Activated CD4-positive, alpha-beta T cell treated with anti-CD3 and anti-CD28 coated beads for 36 hours (primary cell): ENCODE measurements at regions not wholly inside any gene's neighbourhood (a gene's known extent, or its start where the extent isn't known, plus 50 kb on each side); places are given as distances from the start of the nearest gene placed in this dataset.
A peak's percentile ranks its signal among the peaks of the same experiment; 100 is the strongest.

Experiments
- ATAC-seq: fragments of 200-7000 bp; cut with Tn5 transposase; one replicate; pipeline ENCODE4 v1.10.0; 2021; ENCODE audit warnings: mild to moderate bottlenecking, moderate library complexity
- CTCF ChIA-PET: fragments of 350-600 bp; sonication (Branson Sonifier 250); formaldehyde crosslinking; loops from one replicate; lab custom pipeline; 2021; ENCODE audit warnings: antibody characterized with exemption; lab: Charles Lee
- POLR2A ChIA-PET: fragments of 350-600 bp; sonication (Branson Sonifier 250); formaldehyde crosslinking; loops from one replicate; lab custom pipeline; 2021; ENCODE audit warnings: antibody characterized with exemption, inconsistent platforms; lab: Charles Lee
- DNase-seq: peaks from one replicate; pipeline ENCODE4 v3.0.0-alpha.2; 2020
- H3K27ac Mint-ChIP-seq: one replicate; pipeline ENCODE4 v1.8.0; 2021; ENCODE audit warnings: mixed read lengths
- H3K27me3 Mint-ChIP-seq: one replicate; pipeline ENCODE4 v1.8.0; 2021; ENCODE audit warnings: mixed read lengths
- H3K36me3 Mint-ChIP-seq: one replicate; pipeline ENCODE4 v1.8.0; 2021; ENCODE audit warnings: low read depth, mixed read lengths
- H3K4me1 Mint-ChIP-seq: one replicate; pipeline ENCODE4 v1.8.0; 2021; ENCODE audit warnings: mixed read lengths
- H3K4me3 Mint-ChIP-seq: one replicate; pipeline ENCODE4 v1.8.0; 2021; ENCODE audit warnings: mild to moderate bottlenecking, moderate library complexity, mixed read lengths
- H3K9me3 Mint-ChIP-seq: one replicate; pipeline ENCODE4 v1.8.0; 2021; ENCODE audit warnings: low read depth, mixed read lengths
- intact Hi-C, 2 experiments: fragments of 100-400 bp; cut with DNase I in 1 of 2; cut with micrococcal nuclease in 1 of 2; formaldehyde crosslinking; loops; one replicate each; pipeline versions ENCODE4 v1.14.2 to v1.15.1; 2022 to 2024; cut with DNase I, micrococcal nuclease

DNA sequence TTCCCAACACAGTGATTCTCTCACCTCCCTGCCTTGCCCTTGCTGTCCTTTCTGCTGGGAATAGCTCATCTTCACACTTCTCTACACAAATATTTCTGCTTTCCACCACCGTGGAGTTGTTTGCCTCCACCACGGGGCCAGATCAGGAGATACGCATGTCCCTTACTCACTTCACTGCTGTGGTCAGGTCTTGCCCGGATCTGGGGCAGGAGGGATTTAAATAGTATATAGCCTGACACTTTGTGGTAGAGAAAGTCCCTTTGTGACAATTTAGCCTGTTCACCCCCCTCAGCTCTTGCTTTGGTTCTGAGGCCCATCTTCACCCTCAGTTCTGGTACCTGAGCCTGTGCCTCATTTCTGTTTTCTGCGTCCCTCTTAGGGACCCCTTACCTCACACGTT, 92.6 kb upstream of the PREP start:
- intact Hi-C loops = no loop called here
- Mint-ChIP-seq H3K36me3 (no peaks in the 10 kb centered on the region), H3K4me1 (peaks cover 9% of the 10 kb centered on the region), H3K4me3 (no peak overlapping the region), H3K27ac (no peak overlapping the region), H3K27me3 (peaks cover 2% of the 10 kb centered on the region), H3K9me3 (no peaks in the 10 kb centered on the region)
- DNase-seq (no peak), ATAC-seq (no peak)
- POLR2A ChIA-PET = interaction anchor here (0.7 kb wide), 1 partner anchor 80 kb away, joined by 4 read pairs; no protein-coding TSS in a partner anchor
- CTCF ChIA-PET = no interaction called here

DNA sequence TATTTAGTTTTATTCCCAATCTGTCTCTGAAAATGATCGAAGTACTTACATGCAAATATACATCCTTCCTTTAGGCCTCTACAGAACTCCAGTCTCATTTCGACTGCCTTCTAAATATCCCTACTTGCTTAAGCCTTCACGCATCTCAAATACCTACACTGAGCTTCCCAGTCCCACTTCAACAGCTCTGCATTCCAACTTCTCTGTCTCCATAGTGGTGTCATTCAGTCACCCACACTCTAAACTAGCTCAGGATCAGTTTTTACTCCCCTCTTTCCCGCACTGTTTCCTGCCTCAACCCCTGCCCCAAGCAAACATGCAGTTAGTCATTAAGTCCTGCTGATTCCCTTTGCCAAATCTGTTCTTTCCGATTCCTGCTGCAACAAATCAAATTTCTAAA, 91.8 kb upstream of the PREP start:
- no peak overlapping the region for H3K27ac Mint-ChIP-seq
- H3K4me1 Mint-ChIP-seq = peaks cover 9% of the 10 kb centered on the region
- ChIA-PET CTCF (no interaction called here), POLR2A (no interaction called here)
- no peak for ATAC-seq
- H3K36me3 Mint-ChIP-seq = no peaks in the 10 kb centered on the region
- H3K4me3 Mint-ChIP-seq = no peak overlapping the region
- DNase-seq = no peak
- H3K9me3 Mint-ChIP-seq = no peaks in the 10 kb centered on the region
- intact Hi-C loops = no loop called here
- H3K27me3 Mint-ChIP-seq = peaks cover 2% of the 10 kb centered on the region

DNA sequence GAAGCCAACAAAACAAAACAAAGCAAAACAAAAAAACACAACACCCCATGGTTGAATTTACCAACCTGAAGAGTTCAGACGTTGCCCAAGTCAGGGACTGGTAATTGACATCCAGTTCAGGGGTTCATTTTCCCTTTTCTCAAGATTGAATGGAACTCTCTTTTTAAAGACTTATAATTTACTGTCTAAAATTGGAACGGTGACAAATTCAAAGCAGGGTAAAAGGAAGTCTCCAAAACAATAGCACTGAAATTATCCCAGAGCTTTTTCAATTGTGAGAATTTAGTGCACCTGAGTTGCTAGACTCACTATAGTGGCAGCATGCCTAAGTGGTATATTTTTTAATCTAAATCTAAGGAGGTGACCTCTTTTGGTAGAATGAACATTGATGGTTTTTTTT, 90.9 kb upstream of the PREP start:
- no peak overlapping the region for H3K4me3 Mint-ChIP-seq
- H3K9me3 Mint-ChIP-seq = no peaks in the 10 kb centered on the region
- H3K27ac Mint-ChIP-seq = peak overlapping the region; percentile 2
- intact Hi-C loops = no loop called here
- ChIA-PET POLR2A (interaction anchor here (0.7 kb wide), 1 partner anchor 438 kb away, joined by 4 read pairs; no protein-coding TSS in a partner anchor), CTCF (no interaction called here)
- peaks cover 9% of the 10 kb centered on the region for H3K4me1 Mint-ChIP-seq
- DNase-seq (no peak), ATAC-seq (no peak)
- H3K27me3 Mint-ChIP-seq = peaks cover 2% of the 10 kb centered on the region
- H3K36me3 Mint-ChIP-seq = no peaks in the 10 kb centered on the region

DNA sequence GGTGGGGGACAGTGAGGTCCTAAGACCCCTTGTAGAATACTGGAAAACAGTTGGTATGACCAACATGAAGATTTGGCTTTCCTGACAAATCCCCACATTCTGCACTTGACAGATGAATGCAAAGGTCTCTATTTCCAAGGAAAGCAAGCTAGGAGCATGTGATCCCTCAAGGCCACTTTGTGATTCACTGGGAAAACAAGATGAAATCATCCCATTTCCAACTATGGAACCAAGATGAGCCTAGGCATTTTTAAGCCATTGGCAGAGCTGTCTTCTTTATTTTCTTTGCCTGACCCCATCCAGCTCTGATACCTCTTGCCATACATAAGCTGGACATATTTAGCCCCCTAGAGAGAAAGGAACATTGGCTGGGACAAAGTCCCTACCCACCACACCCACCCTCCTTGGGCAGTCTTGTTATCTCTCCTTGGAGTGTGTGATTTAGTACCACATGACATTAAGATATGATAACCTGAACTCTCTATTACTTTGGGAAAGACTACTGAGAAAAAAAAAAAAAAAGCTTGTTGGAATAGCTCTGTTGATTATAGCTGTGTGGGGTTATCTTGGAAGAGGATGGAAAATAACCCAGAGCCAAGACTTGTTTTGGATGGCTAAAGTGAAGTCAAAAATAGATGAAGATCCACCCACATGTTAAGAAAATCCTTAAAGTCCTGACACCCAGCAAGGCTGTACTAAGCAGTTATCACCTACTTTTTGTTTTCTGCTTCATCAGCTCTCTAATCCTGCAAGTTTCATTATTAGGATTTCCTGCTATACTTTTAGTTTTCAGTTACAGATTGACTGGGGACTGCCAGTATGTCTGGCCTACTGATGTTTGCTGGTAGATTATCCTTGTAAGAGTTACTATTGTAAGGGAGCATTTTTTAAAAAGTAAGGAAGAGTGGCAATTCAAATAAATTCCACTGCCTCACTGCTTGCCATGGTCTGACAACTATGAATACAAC, 90.1 kb upstream of the PREP start:
- CTCF ChIA-PET = interaction anchor here (0.6 to 1.1 kb wide), 3 partner anchors 9 to 703 kb away, joined by 3 to 6 read pairs (median 3); no protein-coding TSS in a partner anchor
- POLR2A ChIA-PET = interaction anchor here (0.7 kb wide), 1 partner anchor 439 kb away, joined by 4 read pairs; no protein-coding TSS in a partner anchor
- ATAC-seq (peak; percentile 89), DNase-seq (no peak)
- H3K36me3 Mint-ChIP-seq = no peaks in the 10 kb centered on the region
- peaks cover 9% of the 10 kb centered on the region for H3K4me1 Mint-ChIP-seq
- no peaks in the 10 kb centered on the region for H3K9me3 Mint-ChIP-seq
- peak overlapping the region; percentile 38 for H3K27ac Mint-ChIP-seq
- no peak overlapping the region for H3K4me3 Mint-ChIP-seq
- peaks cover 2% of the 10 kb centered on the region for H3K27me3 Mint-ChIP-seq
- intact Hi-C loops = no loop called here

DNA sequence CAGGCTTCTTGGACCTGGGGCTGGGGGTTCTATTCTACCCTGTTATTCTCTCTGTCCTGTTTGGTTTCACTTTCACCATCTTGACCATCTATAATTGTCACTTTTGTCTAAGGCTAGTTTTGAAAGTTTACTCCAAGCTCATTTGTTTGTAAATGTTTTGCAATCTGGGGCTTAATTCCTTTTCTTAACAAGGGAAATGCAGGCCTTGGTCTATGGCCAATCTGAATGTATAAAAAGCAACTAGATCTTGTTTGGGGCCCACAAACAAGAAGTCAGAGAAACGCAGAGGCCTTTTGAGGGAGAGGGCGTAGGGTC, 86.3 kb upstream of the PREP start:
- no peak overlapping the region for H3K27ac Mint-ChIP-seq
- H3K9me3 Mint-ChIP-seq = no peaks in the 10 kb centered on the region
- H3K36me3 Mint-ChIP-seq = no peaks in the 10 kb centered on the region
- no peak overlapping the region for H3K4me3 Mint-ChIP-seq
- DNase-seq (no peak), ATAC-seq (no peak)
- intact Hi-C loops = loop anchor here in 1 of 2 experiments (5.0 to 10.0 kb wide), 2 partner anchors 243 to 596 kb away; partner anchors contain the start of gene PRDM1
- H3K27me3 Mint-ChIP-seq = peaks cover 5% of the 10 kb centered on the region
- H3K4me1 Mint-ChIP-seq = peaks cover 20% of the 10 kb centered on the region
- POLR2A ChIA-PET = no interaction called here
- CTCF ChIA-PET = interaction anchor here (0.6 kb wide), 1 partner anchor 286 kb away, joined by 3 read pairs; no protein-coding TSS in a partner anchor

DNA sequence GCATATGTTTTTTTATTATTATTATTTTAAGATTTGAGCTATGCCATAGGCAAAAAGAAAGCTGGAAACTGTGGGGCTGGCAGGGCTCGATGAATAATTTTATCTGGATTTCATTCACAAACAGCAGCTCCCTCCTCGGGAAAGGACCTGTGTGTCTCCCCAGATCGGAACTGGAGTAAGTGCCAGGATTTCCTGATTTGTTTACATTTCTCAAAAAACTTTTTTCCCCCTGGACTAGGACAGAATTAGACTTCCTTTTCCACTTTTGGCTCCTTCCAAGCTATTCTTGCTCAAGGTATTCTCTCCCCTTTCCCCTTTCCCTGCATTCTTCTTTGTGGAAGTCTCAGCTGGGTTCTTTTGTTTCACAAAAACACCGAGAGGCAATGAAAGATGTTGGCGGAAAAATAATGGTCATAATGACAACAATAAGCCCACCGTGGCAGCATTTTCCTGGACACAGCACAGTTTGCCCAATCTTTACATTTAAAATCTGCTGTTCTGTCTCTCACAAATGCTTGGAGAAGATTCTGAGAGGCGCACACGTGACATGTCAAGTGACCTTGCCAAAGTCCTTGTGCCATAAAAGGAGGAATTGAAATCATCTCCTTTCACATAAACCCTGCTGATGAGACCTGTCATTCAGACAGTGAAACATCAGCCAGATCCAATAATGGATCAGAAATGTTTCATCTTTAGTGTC, 85.8 kb upstream of the PREP start:
- no peaks in the 10 kb centered on the region for H3K36me3 Mint-ChIP-seq
- H3K4me3 Mint-ChIP-seq = no peak overlapping the region
- no peak overlapping the region for H3K27ac Mint-ChIP-seq
- POLR2A ChIA-PET = no interaction called here
- DNase-seq (no peak), ATAC-seq (no peak)
- CTCF ChIA-PET = interaction anchor here (0.6 to 1.0 kb wide), 3 partner anchors 13 to 110 kb away, joined by 3 read pairs; no protein-coding TSS in a partner anchor
- no peaks in the 10 kb centered on the region for H3K9me3 Mint-ChIP-seq
- H3K27me3 Mint-ChIP-seq = peaks cover 6% of the 10 kb centered on the region
- intact Hi-C loops = loop anchor here in 1 of 2 experiments (5.0 to 10.0 kb wide), 2 partner anchors 244 to 596 kb away; partner anchors contain the start of gene PRDM1
- peaks cover 23% of the 10 kb centered on the region for H3K4me1 Mint-ChIP-seq

DNA sequence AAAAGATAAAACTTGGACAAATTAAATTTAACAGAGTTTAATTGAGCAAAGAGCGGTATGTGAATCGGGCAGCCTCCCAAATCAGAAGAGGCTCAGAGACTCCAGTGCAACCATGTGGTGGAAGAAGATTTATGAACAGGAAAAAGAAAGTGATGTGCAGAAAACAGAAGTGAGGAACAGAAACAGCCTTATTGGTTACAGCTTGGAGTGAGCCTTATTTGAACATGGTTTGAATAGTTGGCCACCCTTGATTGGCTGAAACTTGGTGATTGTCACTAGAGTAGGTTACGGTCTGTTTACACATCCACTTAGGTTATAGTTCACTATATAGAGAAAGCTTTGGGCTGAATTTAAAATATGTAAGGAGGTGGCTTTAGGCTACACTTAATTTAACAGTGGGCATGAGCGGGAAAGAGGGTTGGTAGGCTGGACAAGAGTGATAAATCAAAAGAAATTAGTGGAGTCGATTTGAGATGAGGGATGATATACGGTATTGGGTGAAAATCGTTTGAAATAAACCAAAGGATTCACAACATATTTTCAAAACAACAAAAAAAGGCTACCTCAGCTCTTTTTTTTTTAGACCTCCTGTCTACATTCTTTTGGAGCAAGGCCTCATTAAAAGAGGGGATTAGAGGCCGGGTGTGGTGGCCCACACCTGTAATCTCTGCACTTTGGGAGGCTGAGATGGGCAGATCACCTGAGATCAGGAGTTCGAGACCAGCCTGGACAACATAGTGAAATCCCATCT, 84.3 kb upstream of the PREP start:
- intact Hi-C loops = loop anchor here in 1 of 2 experiments (5.0 to 10.0 kb wide), 2 partner anchors 245 to 598 kb away; partner anchors contain the start of gene PRDM1
- no peaks in the 10 kb centered on the region for H3K36me3 Mint-ChIP-seq
- no peak for DNase-seq

DNA sequence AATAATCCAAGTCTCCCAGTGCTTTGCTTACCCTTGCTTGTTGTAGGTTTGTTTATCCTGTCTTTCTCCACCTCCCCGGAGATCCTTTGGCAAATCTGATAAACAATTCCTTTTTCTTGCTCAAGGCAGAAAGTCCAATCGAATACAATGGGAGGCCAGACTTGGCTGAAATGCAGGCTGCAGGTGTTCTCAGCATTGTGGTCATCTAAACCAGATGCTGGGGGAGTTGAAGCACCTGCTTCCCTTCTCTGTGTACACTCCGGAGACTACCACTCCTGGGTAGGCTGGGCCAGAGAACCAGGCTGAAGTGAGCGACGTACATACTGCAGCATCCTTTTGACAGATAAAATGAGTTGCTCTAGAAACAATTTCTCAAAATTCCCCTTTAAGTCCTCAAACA, 82.6 kb upstream of the PREP start:
- H3K9me3 Mint-ChIP-seq = no peaks in the 10 kb centered on the region
- no peak overlapping the region for H3K4me3 Mint-ChIP-seq

More for the DNA sequence above, 84.3 kb upstream of the PREP start:
- ChIA-PET POLR2A (no interaction called here), CTCF (interaction anchor here (0.6 to 1.0 kb wide), 3 partner anchors 30 to 736 kb away, joined by 3 read pairs; no protein-coding TSS in a partner anchor)
- Mint-ChIP-seq H3K9me3 (no peaks in the 10 kb centered on the region), H3K4me3 (no peak overlapping the region), H3K27me3 (peaks cover 10% of the 10 kb centered on the region), H3K27ac (no peak overlapping the region), H3K4me1 (peaks cover 18% of the 10 kb centered on the region)
- ATAC-seq = no peak

DNA sequence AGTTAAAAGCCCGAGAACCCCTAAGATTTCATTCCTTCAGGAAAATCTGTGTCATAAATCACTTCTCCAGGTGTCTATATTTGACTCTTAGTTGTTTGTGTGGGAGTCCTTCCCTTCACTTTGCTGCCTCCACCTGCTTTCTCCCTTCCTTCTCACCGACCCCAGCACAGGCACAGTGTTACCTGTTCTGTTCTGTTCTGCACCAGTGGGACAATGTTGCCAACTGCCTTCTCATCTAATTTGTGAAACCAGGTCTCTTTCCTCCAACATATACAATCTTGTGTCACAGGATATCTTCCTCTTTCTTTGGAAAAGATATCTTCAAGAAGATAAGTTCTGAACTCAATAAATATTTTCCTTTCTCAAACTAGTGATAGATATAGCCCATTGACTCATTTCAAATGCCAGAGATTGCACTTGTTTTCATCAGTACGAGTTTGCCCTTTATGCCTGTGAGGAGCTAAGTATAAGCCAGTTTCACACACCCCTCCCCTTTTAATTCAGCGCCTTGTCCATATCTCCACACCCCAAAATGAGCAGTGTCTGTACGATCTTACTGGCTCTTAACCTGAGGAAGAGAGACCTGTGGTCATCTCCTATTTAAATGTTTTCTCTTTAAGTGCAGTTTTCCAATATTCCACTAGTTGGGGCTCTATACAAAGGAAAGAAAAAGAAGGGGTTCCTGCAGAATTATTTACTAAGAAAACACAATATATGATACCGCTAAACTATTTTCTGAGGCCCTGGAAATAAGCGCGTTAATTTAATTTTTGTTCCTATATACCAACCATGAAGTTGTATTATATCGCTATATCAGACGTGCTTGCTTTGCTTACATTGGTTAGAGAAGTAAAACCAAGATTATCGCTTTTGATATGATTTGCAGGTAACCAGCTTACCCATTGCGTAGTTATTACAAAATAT, 81.6 kb upstream of the PREP start:
- DNase-seq (no peak), ATAC-seq (peak; percentile 59)
- Mint-ChIP-seq H3K36me3 (no peaks in the 10 kb centered on the region), H3K9me3 (no peaks in the 10 kb centered on the region), H3K27me3 (peaks cover 11% of the 10 kb centered on the region), H3K4me3 (no peak overlapping the region), H3K4me1 (peaks cover 18% of the 10 kb centered on the region), H3K27ac (peak overlapping the region; percentile 16)
- intact Hi-C loops = loop anchor here (1.0 to 10.0 kb wide), 8 partner anchors 248 to 818 kb away; partner anchors contain the start of gene PRDM1 (in 1 of the 2)
- ChIA-PET POLR2A (no interaction called here), CTCF (interaction anchor here (0.6 to 1.3 kb wide), 9 partner anchors 8 to 810 kb away, joined by 3 to 4 read pairs (median 3); no protein-coding TSS in a partner anchor)

More for the DNA sequence above, 82.6 kb upstream of the PREP start:
- CTCF ChIA-PET = interaction anchor here (0.7 to 1.3 kb wide), 4 partner anchors 9 to 809 kb away, joined by 3 to 4 read pairs (median 4); no protein-coding TSS in a partner anchor
- intact Hi-C loops = loop anchor here (2.0 to 10.0 kb wide), 5 partner anchors 247 to 737 kb away; partner anchors contain the start of gene PRDM1 (in 1 of the 2)
- Mint-ChIP-seq H3K4me1 (peaks cover 18% of the 10 kb centered on the region), H3K27ac (peak overlapping the region; percentile 9), H3K36me3 (no peaks in the 10 kb centered on the region), H3K27me3 (peaks cover 11% of the 10 kb centered on the region)
- ATAC-seq (no peak), DNase-seq (no peak)
- POLR2A ChIA-PET = no interaction called here

DNA sequence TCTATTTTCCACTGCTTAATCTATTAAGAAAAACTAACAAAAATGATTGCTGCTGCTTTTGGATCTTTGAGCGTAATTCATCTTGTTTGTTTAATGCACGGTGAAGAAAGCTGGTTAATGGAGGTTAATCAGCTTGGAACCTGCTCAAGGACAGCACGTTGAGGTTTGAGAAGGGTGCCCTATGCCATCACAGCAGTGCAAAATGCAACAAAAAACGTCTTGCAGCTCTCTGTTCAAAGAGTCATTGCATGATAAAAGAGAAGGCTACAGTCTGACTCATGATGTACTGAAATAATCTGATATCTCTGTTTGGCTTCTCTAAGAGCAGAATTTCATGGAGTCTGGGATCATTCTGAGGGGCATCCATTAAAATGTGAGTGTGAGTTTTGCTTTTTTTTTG, 80.6 kb upstream of the PREP start:
- Mint-ChIP-seq H3K9me3 (no peaks in the 10 kb centered on the region), H3K27me3 (peaks cover 14% of the 10 kb centered on the region), H3K27ac (no peak overlapping the region), H3K4me1 (peaks cover 18% of the 10 kb centered on the region), H3K36me3 (no peaks in the 10 kb centered on the region), H3K4me3 (no peak overlapping the region)
- no peak for DNase-seq
- ATAC-seq = peak; percentile 50
- intact Hi-C loops = loop anchor here (5.0 to 10.0 kb wide), 3 partner anchors 509 to 819 kb away; partner anchors contain the start of gene PRDM1 (in 1 of the 2)
- POLR2A ChIA-PET = no interaction called here
- CTCF ChIA-PET = interaction anchor here (0.7 to 1.3 kb wide), 4 partner anchors 16 to 740 kb away, joined by 3 read pairs; no protein-coding TSS in a partner anchor
